ENCODE measurements at regions not wholly inside any gene's neighbourhood (a gene's known extent, or its start where the extent isn't known, plus 50 kb on each side); places are given as distances from the start of the nearest gene placed in this dataset.
"Not testable (repeated sequence)": the region's sequence is repeated elsewhere in the genome, so short reads cannot be mapped to it uniquely, and the experiment has no call there.

- ChIA-PET CTCF (no interaction called here), POLR2A (no interaction called here)
- DNase-seq (ENCODE audit: low read depth) = no peak
- H3K36me3 ChIP-seq (ENCODE audit: control insufficient read depth, insufficient read depth, low read length) = no peaks in the 10 kb centered on the region
- no peak for TF ChIP-seq CTCF (IDR thresholded peaks at IDR 0.05; ENCODE audit: insufficient read depth, low read depth, low read length)
- H3K27me3 ChIP-seq (ENCODE audit: control insufficient read depth, insufficient read depth, low read length) = no peaks in the 10 kb centered on the region
- no peak overlapping the region for H3K4me3 ChIP-seq (ENCODE audit: low read depth, low read length)
Observed at GRCh38 chr10:130352291-130352645, 216.1 kb downstream of the GLRX3 start.

GRCh38 chr10:130353928-130354572, 217.9 kb downstream of the GLRX3 start:
- ChIA-PET CTCF (no interaction called here), POLR2A (no interaction called here)
- Histone ChIP-seq H3K36me3 (ENCODE audit: control insufficient read depth, insufficient read depth, low read length) (no peaks in the 10 kb centered on the region), H3K27me3 (ENCODE audit: control insufficient read depth, insufficient read depth, low read length) (no peaks in the 10 kb centered on the region), H3K4me3 (ENCODE audit: low read depth, low read length) (no peak overlapping the region)
- no peak for DNase-seq (ENCODE audit: low read depth)
- TF ChIP-seq CTCF (IDR thresholded peaks at IDR 0.05; ENCODE audit: insufficient read depth, low read depth, low read length) = no peak

- H3K4me3 ChIP-seq (ENCODE audit: low read depth, low read length) = no peak overlapping the region
- POLR2A ChIA-PET = no interaction called here
- CTCF ChIA-PET = no interaction called here
- no peaks in the 10 kb centered on the region for H3K36me3 ChIP-seq (ENCODE audit: control insufficient read depth, insufficient read depth, low read length)
- no peak for TF ChIP-seq CTCF (IDR thresholded peaks at IDR 0.05; ENCODE audit: insufficient read depth, low read depth, low read length)
- no peaks in the 10 kb centered on the region for H3K27me3 ChIP-seq (ENCODE audit: control insufficient read depth, insufficient read depth, low read length)
- no peak for DNase-seq (ENCODE audit: low read depth)
Observed at GRCh38 chr10:130354573-130354954, 218.4 kb downstream of the GLRX3 start.

- no peak for TF ChIP-seq CTCF (IDR thresholded peaks at IDR 0.05; ENCODE audit: insufficient read depth, low read depth, low read length)
- no peak overlapping the region for H3K4me3 ChIP-seq (ENCODE audit: low read depth, low read length)
- CTCF ChIA-PET = no interaction called here
- H3K27me3 ChIP-seq (ENCODE audit: control insufficient read depth, insufficient read depth, low read length) = no peaks in the 10 kb centered on the region
- POLR2A ChIA-PET = no interaction called here
- no peaks in the 10 kb centered on the region for H3K36me3 ChIP-seq (ENCODE audit: control insufficient read depth, insufficient read depth, low read length)
- no peak for DNase-seq (ENCODE audit: low read depth)
Observed at GRCh38 chr10:130354976-130355795, 219.0 kb downstream of the GLRX3 start.

- CTCF ChIA-PET; DNase-seq (ENCODE audit: low read depth); H3K27me3 ChIP-seq (ENCODE audit: control insufficient read depth, insufficient read depth, low read length); POLR2A ChIA-PET; H3K36me3 ChIP-seq (ENCODE audit: control insufficient read depth, insufficient read depth, low read length); H3K4me3 ChIP-seq (ENCODE audit: low read depth, low read length): not testable (repeated sequence)
Observed at GRCh38 chr10:130356429-130356828, 220.2 kb downstream of the GLRX3 start.

GRCh38 chr10:130357226-130357625, 221.0 kb downstream of the GLRX3 start:
- Histone ChIP-seq H3K4me3 (ENCODE audit: low read depth, low read length) (no peak overlapping the region), H3K36me3 (ENCODE audit: control insufficient read depth, insufficient read depth, low read length) (no peaks in the 10 kb centered on the region), H3K27me3 (ENCODE audit: control insufficient read depth, insufficient read depth, low read length) (no peaks in the 10 kb centered on the region)
- no peak for DNase-seq (ENCODE audit: low read depth)
- POLR2A ChIA-PET = no interaction called here
- CTCF ChIA-PET = no interaction called here
- TF ChIP-seq CTCF (IDR thresholded peaks at IDR 0.05; ENCODE audit: insufficient read depth, low read depth, low read length) = no peak

All from BJ (cell line).